SK-N-SH (cell line): ENCODE measurements at regions not wholly inside any gene's neighbourhood (a gene's known extent, or its start where the extent isn't known, plus 50 kb on each side); places are given as distances from the start of the nearest gene placed in this dataset.

Experiments
- CTCF ChIA-PET: fragments of 300-600, 350-600 bp; formaldehyde crosslinking; extraction: SDS; loops from one replicate; lab custom pipeline; 2021; lab: Yijun Ruan, JAX
- POLR2A ChIA-PET: fragments of 350-600 bp; sonication (Branson Sonifier 250); formaldehyde crosslinking; extraction: SDS; loops from one replicate; lab custom pipeline; 2020; ENCODE audit warnings: antibody characterized with exemption, inconsistent platforms; lab: Yijun Ruan, JAX
- DNase-seq: peaks from one replicate; pipeline ENCODE4 v3.0.0; 2012
- H2AFZ ChIP-seq: fragments of 200-600 bp; sonication (generic); 2 replicates; pipeline ENCODE4 v1.8.1; 2016; ENCODE audit warnings: antibody characterized with exemption, mild to moderate bottlenecking, low read depth
- H3F3A ChIP-seq: fragments of 200-600 bp; sonication (generic); replicated peaks from 2 replicates; pipeline ENCODE3; 2016; ENCODE audit warnings: antibody characterized with exemption, mild to moderate bottlenecking; ENCODE audit not compliant: insufficient read depth
- H3K27ac ChIP-seq, 2 experiments: fragments of 200-500 bp in 1 of 2; fragments of 200-600 bp in 1 of 2; sonication (Bioruptor generic) in 1 of 2; sonication (generic), shearing (Covaris generic) in 1 of 2; 2 replicates each; pipeline versions ENCODE4 v1.5.1 to v1.6.1; 2014 to 2016; ENCODE audit warnings: low read depth in 2 of 2, inconsistent platforms in 1 of 2, low read length in 1 of 2, mild to moderate bottlenecking in 1 of 2, mixed read lengths in 1 of 2
- H3K27me3 ChIP-seq: fragments of 200-600 bp; sonication (generic), shearing (Covaris generic); 2 replicates; pipeline ENCODE4 v1.6.1; 2016; ENCODE audit warnings: mixed run types; ENCODE audit not compliant: insufficient read depth
- H3K36me3 ChIP-seq, 2 experiments: fragments of 200-500 bp in 1 of 2; fragments of 200-600 bp in 1 of 2; sonication (Bioruptor generic) in 1 of 2; sonication (generic) in 1 of 2; replicated peaks in 1 of 2; 2 replicates each; pipeline versions ENCODE3 to v1.5.1; 2014 to 2016; ENCODE audit warnings: low read length in 1 of 2, mild to moderate bottlenecking in 1 of 2; ENCODE audit not compliant: insufficient read depth in 2 of 2, control insufficient read depth in 1 of 2
- H3K4me1 ChIP-seq, 2 experiments: fragments of 200-500 bp in 1 of 2; fragments of 200-600 bp in 1 of 2; sonication (Bioruptor generic) in 1 of 2; sonication (generic), shearing (Covaris generic) in 1 of 2; 2 replicates each; pipeline versions ENCODE4 v1.5.1 to v1.6.1; 2014 to 2016; ENCODE audit warnings: low read depth in 1 of 2, low read length in 1 of 2, mixed run types in 1 of 2; ENCODE audit not compliant: insufficient read depth in 2 of 2, control insufficient read depth in 1 of 2
- H3K4me2 ChIP-seq: fragments of 200-600 bp; sonication (generic), shearing (Covaris generic); 2 replicates; pipeline ENCODE4 v1.6.1; 2017; ENCODE audit warnings: mixed run types
- H3K4me3 ChIP-seq, 2 experiments: fragments of 200-500 bp in 1 of 2; fragments of 200-600 bp in 1 of 2; sonication (Bioruptor generic) in 1 of 2; sonication (generic), shearing (Covaris generic) in 1 of 2; 2 replicates each; pipeline versions ENCODE4 v1.5.1 to v1.8.1; 2014 to 2016; ENCODE audit warnings: low read depth in 2 of 2, inconsistent platforms in 1 of 2, low read length in 1 of 2, mild to moderate bottlenecking in 1 of 2, mixed read lengths in 1 of 2, moderate library complexity in 1 of 2
- H3K79me2 ChIP-seq: fragments of 200-600 bp; sonication (generic); 2 replicates; pipeline ENCODE4 v1.8.1; 2017; ENCODE audit warnings: mild to moderate bottlenecking; ENCODE audit not compliant: insufficient read depth
- H3K9ac ChIP-seq: fragments of 200-600 bp; sonication (generic); 2 replicates; pipeline ENCODE4 v1.6.1; 2017; ENCODE audit warnings: mixed run types
- H3K9me2 ChIP-seq: fragments of 200-600 bp; sonication (generic); 2 replicates; pipeline ENCODE4 v1.6.1; 2017; ENCODE audit warnings: mixed run types
- H3K9me3 ChIP-seq: fragments of 200-600 bp; sonication (generic); 2 replicates; pipeline ENCODE4 v1.6.1; 2017; ENCODE audit warnings: mixed run types, mild to moderate bottlenecking, moderate library complexity
- H4K20me1 ChIP-seq: fragments of 200-600 bp; sonication (generic); 2 replicates; pipeline ENCODE4 v1.6.1; 2017; ENCODE audit warnings: mild to moderate bottlenecking, mixed run types; ENCODE audit not compliant: insufficient read depth
- CHD2 ChIP-seq: fragments of 150-350 bp; IDR thresholded peaks from 2 replicates; pipeline ENCODE4 v1.6.1; 2018; ENCODE audit warnings: low read length; ENCODE audit not compliant: partially characterized antibody
- FOSL2 ChIP-seq: IDR thresholded peaks from 2 replicates; pipeline ENCODE4 v1.4.0; 2012; ENCODE audit warnings: low read depth, mild to moderate bottlenecking, moderate library complexity, borderline replicate concordance
- FOXJ3 ChIP-seq: sonication (generic); formaldehyde crosslinking; IDR thresholded peaks from 2 replicates; pipeline ENCODE4 v1.5.1; 2020; ENCODE audit warnings: mild to moderate bottlenecking, missing genetic modification reagents
- FOXM1 ChIP-seq: IDR thresholded peaks from 2 replicates; pipeline ENCODE4 v1.4.0; 2012; ENCODE audit warnings: low read depth, mild to moderate bottlenecking
- GATA2 ChIP-seq: sonication (generic); formaldehyde crosslinking; IDR thresholded peaks from 2 replicates; pipeline ENCODE4 v1.5.0; 2020; ENCODE audit warnings: mild to moderate bottlenecking, missing genetic modification reagents
- JUND ChIP-seq: IDR thresholded peaks from 2 replicates; pipeline ENCODE4 v1.4.0; 2012
- MEF2A ChIP-seq: IDR thresholded peaks from 2 replicates; pipeline ENCODE4 v1.4.0; 2012; ENCODE audit warnings: low read depth, borderline replicate concordance
- MXI1 ChIP-seq: IDR thresholded peaks from 2 replicates; pipeline ENCODE4 v1.6.1; 2012; ENCODE audit warnings: mild to moderate bottlenecking, low read depth, low read length, improper control_type of control experiment
- NRF1 ChIP-seq: IDR thresholded peaks from 2 replicates; pipeline ENCODE4 v1.6.1; 2012; ENCODE audit warnings: low read depth, mild to moderate bottlenecking, low read length
- POLR2AphosphoS5 ChIP-seq: IDR thresholded peaks from 2 replicates; pipeline ENCODE4 v1.6.1; 2012; ENCODE audit warnings: low read depth, low read length
- RAD21 ChIP-seq: IDR thresholded peaks from 2 replicates; pipeline ENCODE4 v1.6.1; 2012; ENCODE audit warnings: mild to moderate bottlenecking, low read length
- RXRA ChIP-seq: IDR thresholded peaks from 2 replicates; pipeline ENCODE4 v1.4.0; 2012; ENCODE audit warnings: low read depth, mild to moderate bottlenecking, borderline replicate concordance
- SMC3 ChIP-seq: IDR thresholded peaks from 2 replicates; pipeline ENCODE4 v1.6.1; 2012; ENCODE audit warnings: low read depth, low read length, improper control_type of control experiment
- TAF1 ChIP-seq: IDR thresholded peaks from 2 replicates; pipeline ENCODE4 v1.6.1; 2012; ENCODE audit warnings: low read depth, mild to moderate bottlenecking, low read length, moderate library complexity, borderline replicate concordance
- TF ChIP-seq, protein P1 (sequence below): IDR thresholded peaks from 2 replicates; pipeline ENCODE4 v1.6.1; 2012; ENCODE audit warnings: mild to moderate bottlenecking, low read depth, low read length, moderate library complexity
- TF ChIP-seq, protein P2 (sequence below): IDR thresholded peaks from 2 replicates; pipeline ENCODE4; 2012
- TF ChIP-seq, protein P3 (sequence below): IDR thresholded peaks from 2 replicates; pipeline ENCODE4 v1.4.0; 2012; ENCODE audit warnings: low read depth, borderline replicate concordance

DNA sequence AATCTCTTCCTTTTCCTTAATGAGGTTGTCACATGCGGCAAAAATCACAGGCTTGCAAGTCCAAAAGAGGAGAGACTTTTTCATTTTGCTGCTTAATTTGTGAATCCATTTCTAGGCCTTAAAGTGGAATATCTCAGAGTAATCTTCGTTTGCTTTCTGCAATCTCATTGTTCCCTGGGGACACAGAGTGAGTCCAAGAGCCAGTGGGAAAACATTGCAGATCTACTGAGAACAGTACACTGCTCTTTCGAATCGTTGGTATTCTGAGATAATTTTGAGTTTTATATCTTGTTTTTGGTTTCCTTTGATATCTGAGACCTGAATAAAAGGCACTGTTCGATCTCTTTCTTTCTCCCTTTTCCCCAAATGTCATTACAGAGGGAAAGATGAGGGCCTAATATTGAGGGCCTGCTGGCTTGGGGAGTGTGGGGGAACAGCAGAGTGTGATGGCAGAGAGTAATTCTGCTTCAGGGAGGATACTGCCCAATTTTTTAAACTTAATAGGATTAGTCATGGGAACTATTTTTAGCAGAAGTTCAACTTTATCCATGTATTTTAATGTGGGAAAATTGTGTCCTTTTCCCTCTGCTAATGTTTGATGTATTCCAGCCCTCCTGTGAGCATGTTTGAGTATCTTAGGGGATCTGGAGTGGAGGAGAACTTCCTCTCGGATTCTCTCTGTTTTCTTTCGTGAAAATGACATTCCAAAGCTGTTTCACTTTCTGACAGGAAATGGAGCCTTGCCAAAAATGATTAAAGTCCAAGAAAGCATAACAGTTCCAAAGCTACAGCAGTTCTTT is 418.2 kb upstream of the ZEB2 start (continued):
- TF ChIP-seq, protein P1, sequence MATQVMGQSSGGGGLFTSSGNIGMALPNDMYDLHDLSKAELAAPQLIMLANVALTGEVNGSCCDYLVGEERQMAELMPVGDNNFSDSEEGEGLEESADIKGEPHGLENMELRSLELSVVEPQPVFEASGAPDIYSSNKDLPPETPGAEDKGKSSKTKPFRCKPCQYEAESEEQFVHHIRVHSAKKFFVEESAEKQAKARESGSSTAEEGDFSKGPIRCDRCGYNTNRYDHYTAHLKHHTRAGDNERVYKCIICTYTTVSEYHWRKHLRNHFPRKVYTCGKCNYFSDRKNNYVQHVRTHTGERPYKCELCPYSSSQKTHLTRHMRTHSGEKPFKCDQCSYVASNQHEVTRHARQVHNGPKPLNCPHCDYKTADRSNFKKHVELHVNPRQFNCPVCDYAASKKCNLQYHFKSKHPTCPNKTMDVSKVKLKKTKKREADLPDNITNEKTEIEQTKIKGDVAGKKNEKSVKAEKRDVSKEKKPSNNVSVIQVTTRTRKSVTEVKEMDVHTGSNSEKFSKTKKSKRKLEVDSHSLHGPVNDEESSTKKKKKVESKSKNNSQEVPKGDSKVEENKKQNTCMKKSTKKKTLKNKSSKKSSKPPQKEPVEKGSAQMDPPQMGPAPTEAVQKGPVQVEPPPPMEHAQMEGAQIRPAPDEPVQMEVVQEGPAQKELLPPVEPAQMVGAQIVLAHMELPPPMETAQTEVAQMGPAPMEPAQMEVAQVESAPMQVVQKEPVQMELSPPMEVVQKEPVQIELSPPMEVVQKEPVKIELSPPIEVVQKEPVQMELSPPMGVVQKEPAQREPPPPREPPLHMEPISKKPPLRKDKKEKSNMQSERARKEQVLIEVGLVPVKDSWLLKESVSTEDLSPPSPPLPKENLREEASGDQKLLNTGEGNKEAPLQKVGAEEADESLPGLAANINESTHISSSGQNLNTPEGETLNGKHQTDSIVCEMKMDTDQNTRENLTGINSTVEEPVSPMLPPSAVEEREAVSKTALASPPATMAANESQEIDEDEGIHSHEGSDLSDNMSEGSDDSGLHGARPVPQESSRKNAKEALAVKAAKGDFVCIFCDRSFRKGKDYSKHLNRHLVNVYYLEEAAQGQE, result no peak
- TF ChIP-seq FOXJ3 (CRISPR knock-in tag) (no peak), MEF2A (peak; percentile 74; the same call in 1 of the 2 replicates), MXI1 (no peak), TAF1 (no peak), RXRA (peak; percentile 44; the same call in 1 of the 2 replicates), FOSL2 (peak; percentile 38; the same call in 1 of the 2 replicates), NRF1 (no peak)
- TF ChIP-seq, protein P2, sequence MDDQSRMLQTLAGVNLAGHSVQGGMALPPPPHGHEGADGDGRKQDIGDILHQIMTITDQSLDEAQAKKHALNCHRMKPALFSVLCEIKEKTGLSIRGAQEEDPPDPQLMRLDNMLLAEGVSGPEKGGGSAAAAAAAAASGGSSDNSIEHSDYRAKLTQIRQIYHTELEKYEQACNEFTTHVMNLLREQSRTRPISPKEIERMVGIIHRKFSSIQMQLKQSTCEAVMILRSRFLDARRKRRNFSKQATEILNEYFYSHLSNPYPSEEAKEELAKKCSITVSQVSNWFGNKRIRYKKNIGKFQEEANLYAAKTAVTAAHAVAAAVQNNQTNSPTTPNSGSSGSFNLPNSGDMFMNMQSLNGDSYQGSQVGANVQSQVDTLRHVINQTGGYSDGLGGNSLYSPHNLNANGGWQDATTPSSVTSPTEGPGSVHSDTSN, result peak; percentile 83
- TF ChIP-seq, protein P3, sequence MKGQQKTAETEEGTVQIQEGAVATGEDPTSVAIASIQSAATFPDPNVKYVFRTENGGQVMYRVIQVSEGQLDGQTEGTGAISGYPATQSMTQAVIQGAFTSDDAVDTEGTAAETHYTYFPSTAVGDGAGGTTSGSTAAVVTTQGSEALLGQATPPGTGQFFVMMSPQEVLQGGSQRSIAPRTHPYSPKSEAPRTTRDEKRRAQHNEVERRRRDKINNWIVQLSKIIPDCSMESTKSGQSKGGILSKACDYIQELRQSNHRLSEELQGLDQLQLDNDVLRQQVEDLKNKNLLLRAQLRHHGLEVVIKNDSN, result no peak

DNA sequence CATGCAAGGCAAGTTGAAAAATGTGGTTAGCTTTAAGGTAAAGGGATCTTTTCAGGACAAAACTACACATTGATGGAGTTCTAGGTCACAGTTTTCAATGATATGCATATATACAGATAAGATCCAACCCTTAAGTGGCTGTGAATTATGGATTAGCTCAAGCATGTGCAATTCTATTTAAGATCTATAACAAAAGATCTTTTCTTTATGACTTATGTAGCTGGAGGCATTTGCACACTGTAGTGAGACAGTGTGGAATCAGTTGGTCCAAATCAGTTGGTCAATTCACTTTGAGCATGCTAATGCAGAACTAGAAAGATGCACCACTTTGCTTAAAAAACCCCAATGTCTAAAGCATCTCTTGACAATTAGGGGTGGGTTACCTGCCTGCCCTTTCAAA is 417.1 kb upstream of the ZEB2 start:
- no peaks in the 10 kb centered on the region for H3K27me3 ChIP-seq
- CTCF ChIA-PET, result no interaction called here

More for the DNA sequence above, 417.1 kb upstream of the ZEB2 start:
- no peak for TF ChIP-seq JUND
- no peak for TF ChIP-seq POLR2AphosphoS5
- no peak for TF ChIP-seq RAD21
- TF ChIP-seq, protein P3, result no peak
- no peak for TF ChIP-seq SMC3
- TF ChIP-seq GATA2 (CRISPR knock-in tag), result no peak
- TF ChIP-seq MXI1, result no peak
- TF ChIP-seq FOSL2, result no peak
- no peak for TF ChIP-seq CHD2
- TF ChIP-seq RXRA, result no peak
- no peak for TF ChIP-seq FOXM1
- POLR2A ChIA-PET, result no interaction called here
- Histone ChIP-seq H3K79me2 (no peaks in the 10 kb centered on the region), H3K9me2 (no peaks in the 10 kb centered on the region), H3K9ac (no peak overlapping the region), H3K27ac (peak overlapping the region in 1 of 2 experiments; percentile 98; a peak in 2 of 4 replicates), H3K4me2 (no peak overlapping the region), H3K9me3 (no peaks in the 10 kb centered on the region), H3F3A (peaks cover 23% of the 10 kb centered on the region), H2AFZ (0 out of 2 replicates have a peak overlapping the region, but pooled peaks have one; percentile 4), H3K4me1 (peaks cover 18 to 28% of the 10 kb centered on the region in 2 experiments; a peak in 3 of 4 replicates), H4K20me1 (no peaks in the 10 kb centered on the region), H3K4me3 (no peak overlapping the region), H3K36me3 (no peaks in the 10 kb centered on the region)
- DNase-seq, result no peak
